ENCODE measurements at regions not wholly inside any gene's neighbourhood (a gene's known extent, or its start where the extent isn't known, plus 50 kb on each side); places are given as distances from the start of the nearest gene placed in this dataset.

GRCh38 chr14:46147452-46147851 lies 504.1 kb downstream of the RPL10L start:
- H3K23me2 ChIP-seq (ENCODE audit: low read depth, low read length): no peaks in the 10 kb centered on the region
- H4K8ac ChIP-seq (ENCODE audit: extremely low read depth, insufficient read depth, low read length): no peak overlapping the region
- CTCF ChIA-PET (ENCODE audit: partially characterized antibody): no interaction called here
- no peaks in the 10 kb centered on the region for H3K4me1 ChIP-seq (replicated peaks in 1 of 4; ENCODE audit: control insufficient read depth in 3 of 4, insufficient read depth in 4 of 4, low read length in 3 of 4)
- no peak overlapping the region for H3K18ac ChIP-seq (ENCODE audit: extremely low read depth, low read length)
- no peak overlapping the region for H3K4ac ChIP-seq (replicated peaks; ENCODE audit: insufficient read length, low read depth, low read length)
- FAIRE-seq (no peak), DNase-seq (ENCODE audit: low read depth in 1 of 2, low spot score in 2 of 2) (no peak)
- H2AK5ac ChIP-seq (ENCODE audit: low read depth, low read length): no peak overlapping the region
- no peak overlapping the region for H2AFZ ChIP-seq (ENCODE audit: low read length)
- H3K79me2 ChIP-seq (ENCODE audit: control insufficient read depth in 1 of 2, insufficient read depth in 2 of 2, low read length in 2 of 2): no peaks in the 10 kb centered on the region
- H4K20me1 ChIP-seq (replicated peaks in 1 of 2; ENCODE audit: control insufficient read depth in 1 of 2, insufficient read depth in 2 of 2, low read length in 2 of 2): no peaks in the 10 kb centered on the region
- H4K5ac ChIP-seq (ENCODE audit: insufficient read length, low read depth, low read length): no peak overlapping the region
- POLR2A ChIA-PET (ENCODE audit: partially characterized antibody): no interaction called here
- TF ChIP-seq RNF2 (IDR thresholded peaks at IDR 0.05; ENCODE audit: borderline replicate concordance, low read depth, low read length, missing control alignments, poor library complexity, severe bottlenecking) (no peak), EP300 (IDR thresholded peaks at IDR 0.05; ENCODE audit: borderline replicate concordance in 1 of 2, low read depth in 2 of 2, low read length in 2 of 2) (no peak), SIX5 (IDR thresholded peaks at IDR 0.05; ENCODE audit: low read depth, low read length) (no peak), NANOG (IDR thresholded peaks at IDR 0.05; ENCODE audit: insufficient read depth, low read depth, low read length, poor library complexity, severe bottlenecking) (no peak), KDM1A (IDR thresholded peaks at IDR 0.05; ENCODE audit: borderline replicate concordance, low read length) (no peak), TAF7 (optimal IDR thresholded peaks at IDR 0.05; ENCODE audit: borderline replicate concordance, low read depth, low read length) (no peak), JUND (IDR thresholded peaks at IDR 0.05; ENCODE audit: low read length) (no peak), SIRT6 (IDR thresholded peaks at IDR 0.05; ENCODE audit: low read length) (no peak), USF2 (IDR thresholded peaks at IDR 0.05; ENCODE audit: low read length) (no peak), POLR2AphosphoS5 (IDR thresholded peaks at IDR 0.05; ENCODE audit: low read depth, low read length) (no peak), HDAC6 (IDR thresholded peaks at IDR 0.05; ENCODE audit: low read depth, low read length) (no peak), GABPA (IDR thresholded peaks at IDR 0.05; ENCODE audit: borderline replicate concordance, insufficient read depth, low read length) (no peak), YY1 (IDR thresholded peaks at IDR 0.05; ENCODE audit: low read depth, low read length) (no peak), CBX8 (IDR thresholded peaks at IDR 0.05; ENCODE audit: borderline replicate concordance, low read depth, low read length) (no peak)
- no peaks in the 10 kb centered on the region for H3K36me3 ChIP-seq (ENCODE audit: control insufficient read depth in 2 of 4, insufficient read depth in 4 of 4, low read length in 3 of 4)
- H3K23ac ChIP-seq (ENCODE audit: insufficient read length): no peak overlapping the region
- no peak overlapping the region for H3K56ac ChIP-seq (replicated peaks; ENCODE audit: insufficient read length, low read depth, low read length)
- H2BK15ac ChIP-seq (ENCODE audit: low read length): no peak overlapping the region
- H2BK5ac ChIP-seq (ENCODE audit: low read depth, low read length): no peak overlapping the region
- H4K91ac ChIP-seq (replicated peaks; ENCODE audit: insufficient read length, low read length): no peak overlapping the region
- H3K9me3 ChIP-seq (ENCODE audit: insufficient read depth in 2 of 2, low read depth in 1 of 2, low read length in 1 of 2): no peaks in the 10 kb centered on the region
- H3K4me3 ChIP-seq (ENCODE audit: extremely low read depth in 1 of 4, insufficient read depth in 2 of 4, low read depth in 3 of 4, low read length in 4 of 4): no peak overlapping the region
- H2BK120ac ChIP-seq (replicated peaks; ENCODE audit: low read depth, low read length): no peak overlapping the region
- no peak overlapping the region for H3K14ac ChIP-seq (ENCODE audit: insufficient read length)
- no peak overlapping the region for H2BK20ac ChIP-seq (ENCODE audit: low read length)
- H2BK12ac ChIP-seq (ENCODE audit: low read depth, low read length): no peak overlapping the region
- no peaks in the 10 kb centered on the region for H3K27me3 ChIP-seq (replicated peaks in 1 of 4; ENCODE audit: control insufficient read depth in 3 of 4, extremely low read depth in 1 of 4, insufficient read depth in 3 of 4, low read length in 3 of 4)
- H3K27ac ChIP-seq (ENCODE audit: low read depth, low read length): no peak overlapping the region
- H3K4me2 ChIP-seq (ENCODE audit: insufficient read depth in 1 of 2, low read depth in 2 of 2, low read length in 2 of 2): no peak overlapping the region
- no peak overlapping the region for H3K9ac ChIP-seq (replicated peaks in 1 of 4; ENCODE audit: extremely low read depth in 1 of 4, low read depth in 3 of 4, low read length in 3 of 4)
- no peaks in the 10 kb centered on the region for H3K79me1 ChIP-seq (ENCODE audit: low read depth, low read length)

All from H1 (cell line).